GM19438 (cell line): ENCODE measurements at regions not wholly inside any gene's neighbourhood (a gene's known extent, or its start where the extent isn't known, plus 50 kb on each side); places are given as distances from the start of the nearest gene placed in this dataset.
A peak's percentile ranks its signal among the peaks of the same experiment; 100 is the strongest.

ENCODE experiments used
- ATAC-seq: cut with Tn5 transposase; IDR thresholded peaks from one replicate; pipeline ENCODE4 v1.9.1; 2021; ENCODE audit warnings: low read depth; ENCODE audit not compliant: unreplicated experiment

DNA sequence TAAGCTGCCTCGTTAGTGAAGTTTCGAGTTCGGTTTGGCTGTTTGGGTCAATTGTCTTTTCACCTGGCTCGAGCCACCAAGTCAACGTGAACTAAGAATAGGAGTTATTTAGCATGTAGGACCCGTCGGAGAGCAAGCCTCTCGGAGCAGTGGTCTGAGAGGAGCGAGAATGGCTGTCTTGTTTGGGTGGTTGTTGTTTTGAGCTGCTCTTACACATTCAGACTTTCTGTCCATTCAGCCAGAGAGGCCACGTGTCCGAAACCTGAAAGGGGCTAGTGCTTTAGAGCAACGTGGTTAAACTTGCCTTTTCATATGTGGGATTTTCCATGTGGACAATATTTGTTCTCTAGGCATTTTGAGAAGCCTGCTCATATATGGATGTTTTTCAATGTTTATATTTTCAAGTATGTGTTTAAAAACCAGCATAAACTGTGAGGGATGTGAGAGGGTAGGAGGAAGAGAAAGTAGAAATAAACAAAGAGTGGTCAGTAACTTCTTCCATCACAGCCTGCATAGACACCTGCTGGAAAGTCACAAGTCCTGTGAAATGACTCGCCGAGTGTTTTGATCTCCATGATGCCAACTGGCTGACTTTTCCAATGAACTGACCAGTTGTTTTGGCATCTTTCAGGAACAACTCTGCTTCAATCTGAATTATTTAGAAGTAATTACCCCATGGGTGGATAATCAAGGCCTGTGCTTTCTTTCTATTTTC is 221.0 kb downstream of the ASCL1 start:
- no peak for ATAC-seq

DNA sequence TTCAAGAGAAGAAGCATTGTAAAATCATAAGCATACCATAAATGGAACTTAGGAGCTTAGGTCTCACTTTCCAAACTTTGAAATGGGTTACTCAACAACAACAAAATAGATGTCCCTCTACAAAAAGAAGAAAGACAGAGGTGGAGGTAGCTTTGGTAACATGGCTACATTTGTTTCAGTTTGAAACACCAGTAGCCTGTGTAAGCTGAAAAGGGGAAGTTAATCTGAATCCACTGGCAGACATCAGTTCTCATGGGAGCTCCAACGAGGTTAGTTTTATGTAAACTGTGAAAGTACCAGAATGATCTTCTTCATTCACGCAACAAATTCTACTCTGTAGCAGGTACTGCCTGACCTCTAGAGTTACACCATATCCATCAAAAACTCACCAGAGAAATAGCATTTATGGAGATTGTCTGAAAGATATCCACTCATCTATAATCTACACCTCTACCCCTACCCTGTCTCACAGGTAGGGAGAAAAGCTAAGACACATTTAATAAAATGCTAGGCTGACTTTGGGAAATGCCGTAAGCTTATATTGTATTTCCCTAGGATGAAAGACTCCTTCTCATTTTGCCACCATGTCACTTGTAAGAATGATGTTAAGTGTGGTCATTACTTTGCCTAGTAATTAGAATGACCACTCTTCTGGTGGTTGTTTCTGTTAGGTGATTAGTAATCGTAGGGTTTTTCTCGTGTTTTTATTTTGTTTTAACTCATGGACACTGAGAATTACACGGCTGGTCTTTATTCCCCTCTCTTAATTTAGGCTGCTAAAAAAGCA is 224.1 kb downstream of the ASCL1 start:
- ATAC-seq: peak; percentile 95

DNA sequence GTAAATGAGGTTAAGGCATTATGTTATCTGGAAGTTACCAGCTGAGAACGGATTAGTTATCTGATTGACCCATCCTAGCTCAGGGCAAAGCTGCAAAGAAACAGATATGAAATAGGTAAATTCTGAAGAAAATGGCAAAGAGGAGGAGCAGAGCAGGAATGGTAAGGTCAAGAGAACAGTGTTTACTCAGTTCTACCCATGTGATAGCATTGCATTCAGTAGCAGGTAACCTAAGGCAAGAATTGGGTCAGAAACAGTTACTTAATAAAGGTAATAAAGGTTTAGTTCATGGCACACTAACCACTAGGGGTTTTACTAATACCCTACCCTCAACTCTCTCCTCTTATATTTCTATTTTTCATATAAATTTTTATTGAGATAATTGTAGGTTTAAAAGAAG is 224.8 kb downstream of the ASCL1 start:
- no peak for ATAC-seq

DNA sequence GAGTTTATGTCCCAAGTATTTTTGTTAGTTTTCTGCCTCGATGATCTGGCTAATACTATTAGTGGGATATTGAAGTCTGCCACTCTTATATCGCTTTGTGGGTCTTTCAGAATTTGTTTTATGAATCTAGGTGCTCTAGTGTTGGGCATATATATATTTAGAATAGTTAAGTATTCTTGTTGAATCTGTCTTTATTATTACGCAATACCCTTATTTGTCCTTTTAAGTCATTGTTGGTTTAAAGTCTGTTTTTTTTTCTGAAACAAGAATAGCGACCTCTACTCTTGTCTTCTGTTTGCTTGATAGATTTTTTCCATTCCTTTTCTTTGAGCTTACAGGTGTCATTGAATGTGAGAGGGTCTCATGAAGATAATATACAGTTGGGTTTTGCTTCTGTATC is 239.0 kb downstream of the ASCL1 start:
- ATAC-seq: no peak

DNA sequence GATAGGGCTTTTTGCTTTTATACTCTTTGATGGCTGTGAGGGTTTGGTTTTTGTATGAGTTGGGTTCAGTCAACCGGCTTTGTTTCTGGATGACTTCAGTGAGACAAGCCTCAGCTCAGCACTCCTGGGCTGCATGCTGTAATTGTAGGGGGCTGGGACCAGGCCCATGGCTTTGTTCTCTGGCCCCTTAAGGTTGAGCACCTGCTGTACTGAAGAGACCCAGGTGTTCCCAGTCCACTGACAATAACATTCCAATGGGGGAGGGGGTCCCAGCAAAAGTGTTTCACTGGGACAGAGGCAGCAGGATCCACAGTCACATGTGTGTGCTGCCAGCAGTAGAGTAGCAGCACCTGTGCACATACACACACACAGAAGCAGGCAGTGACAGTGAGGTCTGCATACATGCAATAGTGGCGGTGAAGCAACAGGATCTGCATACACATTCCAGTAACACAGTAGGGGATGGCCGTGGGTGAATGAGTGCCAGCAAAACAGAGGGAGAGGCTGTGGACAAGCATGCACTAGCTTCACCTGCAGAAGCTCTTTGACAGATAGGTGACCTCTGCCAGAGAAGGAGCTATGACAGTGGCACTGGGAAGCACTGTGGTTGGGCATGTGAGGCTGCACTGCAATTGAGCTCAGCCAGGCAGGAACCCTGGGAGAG is 240.4 kb downstream of the ASCL1 start:
- ATAC-seq: no peak

DNA sequence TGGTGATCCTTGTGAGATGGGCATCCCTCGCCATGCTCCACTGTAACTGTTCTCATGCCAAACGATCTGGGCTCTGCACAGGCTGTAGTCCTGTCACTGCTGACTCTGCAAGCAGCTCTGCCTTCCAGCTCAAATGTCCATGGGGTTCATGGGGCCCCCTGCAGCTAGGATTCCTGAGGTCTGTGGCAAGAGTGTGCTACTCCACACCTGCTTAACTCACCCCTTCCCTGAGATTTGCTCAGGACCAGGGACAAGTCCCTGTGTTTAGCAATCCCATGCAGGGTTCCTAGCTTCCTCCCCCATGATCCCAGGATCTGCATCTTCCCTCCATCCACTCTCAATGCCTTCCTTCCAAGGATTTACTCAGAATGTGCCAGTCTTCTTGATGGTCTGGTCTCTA is 241.0 kb downstream of the ASCL1 start:
- ATAC-seq: no peak

DNA sequence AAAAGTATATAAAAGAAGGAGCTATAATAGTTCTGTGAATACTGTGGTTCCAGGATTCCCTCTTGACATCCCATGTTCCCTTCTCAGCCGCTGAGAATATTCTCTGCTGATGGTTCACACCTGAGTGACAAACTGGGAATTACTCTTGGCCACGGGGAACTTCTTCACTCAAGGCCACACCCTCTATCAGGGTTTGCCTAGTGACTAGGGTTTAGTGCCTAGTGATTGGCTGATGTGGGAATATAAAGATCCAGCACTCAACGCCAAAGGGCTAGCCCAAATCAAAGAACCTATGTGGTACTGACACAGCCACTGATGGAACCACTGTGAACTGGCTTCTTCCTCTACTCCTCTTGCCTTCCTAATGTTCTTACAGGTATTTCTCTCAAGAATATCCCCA is 248.4 kb downstream of the ASCL1 start:
- ATAC-seq: no peak

DNA sequence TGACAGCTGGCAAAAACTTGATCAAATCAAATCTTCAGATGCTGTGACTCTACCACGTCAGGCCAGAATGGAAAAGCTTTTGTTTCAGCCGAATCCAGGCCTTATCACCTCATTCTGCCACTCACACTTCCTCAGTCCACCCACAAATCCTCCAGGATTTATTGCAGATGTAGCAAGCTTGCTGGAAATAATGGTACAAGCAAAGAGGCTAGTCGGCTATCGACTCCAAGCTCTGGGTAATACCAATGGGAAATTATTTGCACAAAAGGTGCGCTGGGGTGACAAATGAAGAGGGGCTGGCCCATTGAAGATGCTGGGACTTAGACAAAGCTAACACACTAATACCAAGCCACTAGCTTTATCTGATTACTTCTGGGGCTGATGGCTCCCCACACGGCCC is 250.5 kb downstream of the ASCL1 start:
- ATAC-seq: no peak

DNA sequence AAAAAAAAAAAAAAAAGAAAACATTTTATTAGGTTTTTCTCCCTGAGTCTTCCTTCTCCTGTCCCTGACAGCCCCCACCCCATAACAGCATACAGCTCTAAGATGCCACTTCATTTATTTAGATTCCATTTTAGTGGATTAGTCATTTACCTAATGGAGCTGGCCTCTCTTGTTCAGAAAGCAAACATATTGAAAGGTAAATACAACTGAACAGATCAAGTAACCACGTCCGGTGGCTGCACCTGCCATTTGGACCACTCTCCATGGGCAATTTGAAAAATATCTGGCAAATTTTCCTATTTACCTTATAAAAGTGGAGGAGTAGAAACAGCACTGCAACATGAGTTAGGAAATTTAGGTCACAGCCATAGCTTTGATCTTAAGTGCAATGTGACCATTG is 254.6 kb downstream of the C12orf42 start:
- no peak for ATAC-seq

DNA sequence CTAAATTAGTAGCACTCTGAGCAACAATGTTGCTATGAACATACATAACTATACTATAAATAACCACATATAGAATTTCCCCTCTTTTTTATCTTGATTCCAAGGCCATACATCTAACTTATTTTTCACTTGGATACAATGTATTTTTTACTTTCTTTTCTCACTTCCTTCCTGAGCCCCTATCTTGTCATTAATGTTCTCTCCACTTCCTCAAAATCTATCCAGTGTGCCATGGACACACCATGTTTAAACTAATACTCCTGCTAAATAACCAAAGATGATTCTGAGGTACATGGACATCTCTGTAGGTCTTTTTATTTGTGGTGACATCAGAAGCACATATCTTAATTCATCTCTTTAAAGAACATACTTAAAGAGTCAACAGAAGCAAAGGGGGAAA is 251.2 kb downstream of the C12orf42 start:
- no peak for ATAC-seq

DNA sequence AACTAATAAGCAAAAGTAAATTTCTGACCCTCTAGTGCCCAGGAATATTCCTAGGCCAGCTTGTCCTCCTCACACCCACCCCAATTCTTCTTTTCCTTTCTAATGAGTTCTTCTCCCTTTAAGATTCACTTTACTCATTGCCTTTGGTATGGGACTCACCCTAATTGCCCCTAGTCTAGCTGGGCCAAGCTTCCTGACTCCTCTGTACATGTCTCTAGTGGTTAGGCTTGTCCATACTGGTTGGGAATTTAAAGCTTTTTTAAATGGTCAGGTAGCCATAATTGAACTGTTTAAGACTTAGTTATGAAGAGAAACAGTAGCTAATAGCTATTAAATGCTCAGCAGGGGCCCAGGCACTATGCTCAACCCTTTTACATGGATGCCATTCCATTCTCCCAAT is 248.2 kb downstream of the C12orf42 start:
- ATAC-seq: no peak

DNA sequence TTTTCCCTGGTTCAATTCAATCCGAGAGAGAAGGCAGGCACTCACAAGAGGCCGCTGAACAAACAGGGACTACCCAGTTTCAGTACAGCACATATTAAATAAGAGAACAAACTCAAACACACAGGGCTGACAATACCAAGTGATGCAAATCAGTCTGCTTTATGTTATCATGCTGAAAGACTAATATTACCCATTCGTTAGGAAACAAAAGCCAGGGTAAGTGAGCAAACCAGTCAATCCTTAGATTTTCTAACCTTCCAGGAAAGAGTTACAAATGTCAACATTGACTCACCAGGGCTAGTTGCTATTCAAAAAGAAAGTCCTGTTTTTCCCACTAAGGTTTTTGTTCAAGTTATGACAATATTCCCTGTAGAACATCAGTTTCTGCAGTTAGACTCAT is 246.2 kb downstream of the C12orf42 start:
- no peak for ATAC-seq

DNA sequence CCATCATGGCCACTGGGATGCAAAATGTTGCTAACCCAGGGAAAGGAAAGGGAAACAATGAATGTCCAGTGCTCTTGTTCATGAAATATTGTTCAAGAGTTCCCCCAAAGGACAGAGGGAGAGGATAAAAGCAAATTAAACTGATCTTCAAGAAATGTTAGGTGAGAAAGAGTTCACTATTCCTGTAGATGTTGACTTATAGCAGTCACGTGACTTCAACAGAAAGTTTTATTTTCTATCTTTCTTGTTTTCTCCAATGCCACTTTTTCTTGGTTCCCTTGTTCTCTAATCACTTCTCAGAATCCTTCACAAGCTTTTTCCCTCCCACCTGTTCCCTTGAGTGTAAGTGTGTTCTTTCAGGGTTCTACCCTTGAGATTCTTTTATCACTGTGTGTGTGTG is 245.3 kb downstream of the C12orf42 start:
- no peak for ATAC-seq
